Activated CD4-positive, alpha-beta T cell treated with anti-CD3 and anti-CD28 coated beads, Interleukin-2, amount 10 ng/mL, durations not matched to agents 7 days and 5 days (primary cell): ENCODE measurements at regions not wholly inside any gene's neighbourhood (a gene's known extent, or its start where the extent isn't known, plus 50 kb on each side); places are given as distances from the start of the nearest gene placed in this dataset.
"Not testable (repeated sequence)": the region's sequence is repeated elsewhere in the genome, so short reads cannot be mapped to it uniquely, and the experiment has no call there.

ENCODE experiments used
- CTCF ChIA-PET: fragments of 350-600 bp; sonication (Branson Sonifier 250); formaldehyde crosslinking; loops from one replicate; lab custom pipeline; 2021; ENCODE audit warnings: antibody characterized with exemption; lab: Charles Lee
- POLR2A ChIA-PET: fragments of 350-600 bp; sonication (Branson Sonifier 250); formaldehyde crosslinking; loops from one replicate; lab custom pipeline; 2021; ENCODE audit warnings: antibody characterized with exemption; lab: Charles Lee
- DNase-seq: peaks from one replicate; pipeline ENCODE4 v3.0.0-alpha.2; 2020
- H3K27ac Mint-ChIP-seq: one replicate; pipeline ENCODE4 v1.8.0; 2021; ENCODE audit warnings: mild to moderate bottlenecking, moderate library complexity, mixed read lengths
- H3K27me3 Mint-ChIP-seq: one replicate; pipeline ENCODE4 v1.8.0; 2021; ENCODE audit warnings: mixed read lengths
- H3K36me3 Mint-ChIP-seq: one replicate; pipeline ENCODE4 v1.8.0; 2021; ENCODE audit warnings: low read depth, mixed read lengths
- H3K4me1 Mint-ChIP-seq: one replicate; pipeline ENCODE4 v1.8.0; 2021; ENCODE audit warnings: mixed read lengths
- H3K4me3 Mint-ChIP-seq: one replicate; pipeline ENCODE4 v1.8.0; 2021; ENCODE audit warnings: mild to moderate bottlenecking, moderate library complexity, mixed read lengths
- H3K9me3 Mint-ChIP-seq: one replicate; pipeline ENCODE4 v1.8.0; 2021; ENCODE audit warnings: mixed read lengths

DNA sequence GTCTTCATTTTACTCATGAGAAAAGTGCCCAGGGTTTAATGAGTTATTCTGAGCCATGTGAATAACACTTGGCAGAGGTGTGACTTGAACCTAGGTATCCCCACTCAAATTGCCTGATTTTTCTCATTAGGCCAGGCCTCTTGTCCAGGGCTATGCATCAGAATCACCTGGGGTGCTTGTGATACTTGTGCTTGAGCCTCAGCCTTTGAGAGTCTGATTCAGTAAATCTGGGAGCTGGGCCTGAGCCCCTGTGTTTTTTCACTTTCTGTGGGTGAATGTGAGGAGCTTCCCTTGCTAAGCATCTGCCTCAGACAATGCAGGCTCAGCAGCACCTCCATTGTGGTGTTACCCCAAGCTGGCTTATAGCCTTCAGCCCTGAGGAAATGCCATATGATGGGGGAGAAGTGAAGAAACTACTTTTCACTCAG, 127.1 kb downstream of the S1PR1 start:
- ChIA-PET CTCF (interaction anchor here (1.1 to 2.0 kb wide), 5 partner anchors 9 to 54 kb away, joined by 3 to 7 read pairs (median 3); no protein-coding TSS in a partner anchor), POLR2A (no interaction called here)

DNA sequence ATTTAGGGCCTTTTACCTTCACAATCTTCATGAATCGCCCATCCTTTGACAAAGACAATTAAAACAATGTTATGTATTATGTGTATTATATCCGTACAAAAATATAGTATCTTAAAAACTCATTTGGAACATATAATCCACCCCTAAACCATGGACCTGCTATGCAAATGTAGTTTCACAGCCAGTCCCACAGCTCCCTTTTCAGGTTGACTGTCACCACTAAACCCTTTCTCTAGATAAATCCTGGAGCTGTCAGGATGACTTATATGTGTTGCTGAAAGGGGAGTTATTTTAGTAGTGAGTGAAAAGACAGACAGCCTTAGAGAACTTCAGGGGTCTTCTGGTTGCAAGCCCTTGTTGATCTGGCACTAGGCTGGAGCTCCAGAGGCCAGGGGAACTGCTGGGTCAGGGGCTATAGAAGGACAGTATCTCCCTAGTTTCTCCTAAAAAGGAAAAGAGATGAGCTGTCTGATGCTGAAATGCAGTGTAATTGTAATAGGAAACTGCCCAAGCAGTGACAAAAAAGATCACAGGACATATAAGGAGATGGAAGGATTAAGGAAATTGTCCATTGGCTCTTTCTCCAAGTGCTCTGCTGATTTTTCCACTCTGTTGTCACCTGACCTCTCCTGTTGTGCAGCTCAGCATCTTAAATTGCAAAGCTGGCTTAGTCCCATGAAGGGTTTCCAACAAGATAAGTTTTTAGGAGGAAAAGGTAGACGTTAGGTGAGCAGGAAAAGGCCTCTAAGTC, 127.7 kb downstream of the S1PR1 start:
- Mint-ChIP-seq H3K9me3 (no peaks in the 10 kb centered on the region), H3K36me3 (no peaks in the 10 kb centered on the region), H3K4me3 (no peak overlapping the region), H3K27ac (no peak overlapping the region), H3K27me3 (peaks cover 2% of the 10 kb centered on the region), H3K4me1 (no peaks in the 10 kb centered on the region)
- ChIA-PET CTCF (interaction anchor here (1.1 to 2.0 kb wide), 7 partner anchors 9 to 55 kb away, joined by 3 to 7 read pairs (median 3); no protein-coding TSS in a partner anchor), POLR2A (no interaction called here)
- DNase-seq = no peak

More for the DNA sequence above, 127.1 kb downstream of the S1PR1 start:
- Mint-ChIP-seq H3K27ac (no peak overlapping the region), H3K27me3 (peaks cover 2% of the 10 kb centered on the region), H3K4me1 (no peaks in the 10 kb centered on the region), H3K4me3 (no peak overlapping the region), H3K9me3 (no peaks in the 10 kb centered on the region), H3K36me3 (no peaks in the 10 kb centered on the region)
- no peak for DNase-seq

DNA sequence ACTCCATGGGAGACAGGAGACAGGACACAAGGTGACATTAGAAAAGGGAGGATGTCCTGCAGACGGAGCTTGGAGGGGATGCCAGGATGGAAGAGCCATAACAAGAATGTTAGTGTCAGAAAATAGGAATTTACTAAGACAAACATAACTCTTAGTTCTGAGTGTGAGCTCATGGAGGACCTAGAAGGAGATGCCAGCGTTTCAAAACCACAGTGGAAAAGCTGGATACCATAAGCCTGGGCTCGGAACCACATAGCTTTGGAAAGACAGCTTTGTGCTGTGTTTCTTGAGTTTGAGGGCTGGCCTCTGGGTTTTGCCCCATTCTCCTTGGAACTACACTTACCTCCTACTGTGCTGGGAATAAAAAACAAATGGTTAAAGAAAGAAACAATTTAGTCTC, 128.4 kb downstream of the S1PR1 start:
- no peaks in the 10 kb centered on the region for H3K4me1 Mint-ChIP-seq
- no peaks in the 10 kb centered on the region for H3K36me3 Mint-ChIP-seq
- ChIA-PET CTCF (interaction anchor here (1.2 to 2.0 kb wide), 6 partner anchors 10 to 56 kb away, joined by 3 to 7 read pairs (median 4); no protein-coding TSS in a partner anchor), POLR2A (no interaction called here)
- H3K27me3 Mint-ChIP-seq = peaks cover 2% of the 10 kb centered on the region
- H3K4me3 Mint-ChIP-seq = no peak overlapping the region
- H3K27ac Mint-ChIP-seq = no peak overlapping the region
- DNase-seq = no peak
- no peaks in the 10 kb centered on the region for H3K9me3 Mint-ChIP-seq

DNA sequence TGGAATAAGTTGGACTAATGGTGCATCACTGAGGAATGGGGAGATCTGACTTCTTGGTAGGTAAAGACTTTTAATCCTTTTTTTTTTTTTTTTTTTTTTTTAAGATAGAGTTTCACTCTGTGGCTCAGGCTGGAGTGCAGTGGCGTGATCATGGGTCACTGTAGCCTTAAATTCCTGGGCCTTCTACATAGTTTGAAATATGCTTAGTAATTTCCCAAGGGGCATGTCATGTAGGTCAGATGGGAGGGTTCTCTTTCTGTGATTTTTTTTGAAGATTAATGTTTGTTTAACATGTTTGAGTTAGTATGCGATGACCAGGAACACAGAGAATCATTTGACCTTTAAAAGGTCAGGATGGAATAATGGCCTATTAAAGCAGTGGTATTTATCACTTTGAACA, 129.1 kb downstream of the S1PR1 start:
- Mint-ChIP-seq H3K4me1 (peaks cover 4% of the 10 kb centered on the region), H3K36me3 (no peaks in the 10 kb centered on the region), H3K27me3 (peaks cover 2% of the 10 kb centered on the region), H3K27ac (no peak overlapping the region), H3K9me3 (no peaks in the 10 kb centered on the region), H3K4me3 (no peak overlapping the region)
- ChIA-PET POLR2A (no interaction called here), CTCF (interaction anchor here (1.6 to 2.4 kb wide), 3 partner anchors 8 to 57 kb away, joined by 3 to 12 read pairs (median 8); no protein-coding TSS in a partner anchor)
- no peak for DNase-seq

DNA sequence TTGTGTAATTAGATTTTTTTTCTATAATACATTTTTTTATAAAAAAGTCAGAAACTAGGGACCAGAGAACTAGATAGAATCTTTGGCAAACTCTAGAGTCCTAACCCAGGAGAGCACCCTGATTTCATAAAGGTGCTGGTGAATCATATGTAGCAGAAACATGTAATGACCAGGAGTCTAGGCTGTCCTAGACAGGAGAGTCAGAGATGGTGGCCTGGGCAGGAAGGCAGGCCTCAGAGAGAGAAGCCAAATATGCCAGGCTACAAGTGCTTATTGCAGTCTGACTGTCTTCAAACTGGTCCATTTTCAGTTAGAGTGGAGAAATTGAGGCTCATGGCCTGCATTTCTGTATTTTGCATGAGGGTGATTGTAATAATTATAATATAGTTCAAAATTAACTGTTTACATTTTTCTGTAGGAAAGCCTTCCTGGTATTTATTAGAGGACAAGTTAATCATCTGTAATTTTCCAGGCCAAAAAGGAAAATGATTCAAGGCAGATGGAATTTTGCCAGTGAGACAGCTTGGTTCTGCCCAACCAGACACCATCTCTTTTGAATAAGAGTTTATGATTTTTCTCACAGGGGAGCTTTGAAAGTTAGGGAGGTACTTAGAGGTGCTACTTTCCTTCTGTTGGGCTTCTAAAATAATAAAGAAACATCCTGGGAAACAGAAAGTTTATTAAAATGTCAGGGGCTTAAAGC, 129.8 kb downstream of the S1PR1 start:
- H3K27me3 Mint-ChIP-seq = peaks cover 2% of the 10 kb centered on the region
- no peak overlapping the region for H3K4me3 Mint-ChIP-seq
- H3K9me3 Mint-ChIP-seq = no peaks in the 10 kb centered on the region
- ChIA-PET POLR2A (no interaction called here), CTCF (interaction anchor here (0.7 to 2.4 kb wide), 5 partner anchors 9 to 57 kb away, joined by 3 to 12 read pairs (median 4); no protein-coding TSS in a partner anchor)
- no peaks in the 10 kb centered on the region for H3K36me3 Mint-ChIP-seq
- H3K27ac Mint-ChIP-seq = no peak overlapping the region
- H3K4me1 Mint-ChIP-seq = peaks cover 12% of the 10 kb centered on the region
- DNase-seq = no peak

DNA sequence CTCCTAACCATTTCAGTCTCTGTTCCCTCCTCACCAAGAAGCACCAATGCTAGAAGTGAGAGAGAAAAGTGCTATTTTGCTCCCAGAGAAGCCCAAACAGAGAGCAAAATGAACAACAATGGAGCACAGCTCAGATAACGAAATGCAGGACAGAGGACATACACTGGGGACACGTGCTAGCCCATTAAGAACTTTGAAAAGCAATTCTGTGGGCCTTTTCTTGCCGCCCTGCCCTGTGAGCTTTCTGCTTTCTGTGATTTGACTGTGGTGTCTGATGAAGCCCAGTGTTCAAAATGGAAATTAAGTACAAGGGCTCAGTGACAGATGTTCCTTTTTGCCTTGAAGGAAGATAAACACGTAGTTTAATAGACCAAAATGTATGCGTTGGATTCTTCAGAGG, 130.8 kb downstream of the S1PR1 start:
- POLR2A ChIA-PET = no interaction called here
- H3K9me3 Mint-ChIP-seq = peaks cover 1% of the 10 kb centered on the region

DNA sequence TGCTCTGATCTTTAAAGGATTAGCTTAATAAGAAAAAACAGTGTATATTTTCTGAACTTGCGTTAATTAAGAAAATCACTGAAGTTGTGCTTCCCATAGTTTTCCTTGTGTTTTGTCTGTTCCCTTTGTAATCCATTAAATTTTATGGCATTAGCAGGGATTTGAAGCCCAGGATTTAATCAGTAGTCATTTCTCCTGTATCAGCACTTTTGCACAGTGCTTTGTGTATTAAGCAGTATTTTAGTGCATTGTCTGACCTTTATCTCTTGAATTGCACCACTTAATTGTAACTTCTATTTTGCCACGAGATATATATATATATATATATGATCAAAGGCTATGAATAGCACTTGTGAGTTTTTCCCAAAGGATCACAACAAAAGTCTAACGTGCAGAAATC, 133.7 kb downstream of the S1PR1 start:
- POLR2A ChIA-PET = interaction anchor here (0.6 kb wide), 1 partner anchor 61 kb away, joined by 3 read pairs; no protein-coding TSS in a partner anchor

More for the DNA sequence above, 130.8 kb downstream of the S1PR1 start:
- H3K4me3 Mint-ChIP-seq = no peak overlapping the region
- H3K27me3 Mint-ChIP-seq = peaks cover 3% of the 10 kb centered on the region
- H3K4me1 Mint-ChIP-seq = peaks cover 13% of the 10 kb centered on the region
- H3K27ac Mint-ChIP-seq = no peak overlapping the region
- no peaks in the 10 kb centered on the region for H3K36me3 Mint-ChIP-seq
- no peak for DNase-seq
- CTCF ChIA-PET = interaction anchor here (0.7 to 2.4 kb wide), 5 partner anchors 10 to 58 kb away, joined by 3 to 12 read pairs (median 4); no protein-coding TSS in a partner anchor

DNA sequence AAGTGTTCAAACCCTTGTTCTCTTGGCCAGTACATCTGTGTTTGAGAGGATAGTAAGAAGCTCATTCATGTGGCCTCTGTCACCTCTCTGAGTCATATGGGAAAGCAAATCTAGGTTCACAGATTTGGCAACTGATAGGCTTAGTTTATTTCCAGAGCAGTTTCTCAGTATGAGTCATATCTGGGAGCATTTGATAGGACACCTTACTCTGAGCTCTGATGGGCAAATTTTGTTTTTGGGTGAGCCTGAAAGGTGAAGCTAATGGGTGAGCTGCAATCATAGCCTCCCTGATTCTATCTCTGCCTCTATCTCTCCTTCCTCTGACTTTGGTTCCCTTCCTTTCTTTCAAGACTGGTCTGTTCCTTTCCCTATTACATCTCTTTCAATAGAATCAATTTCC, 134.4 kb downstream of the S1PR1 start:
- Mint-ChIP-seq H3K27me3 (peaks cover 13% of the 10 kb centered on the region), H3K9me3 (peaks cover 4% of the 10 kb centered on the region), H3K4me3 (no peak overlapping the region), H3K27ac (no peak overlapping the region), H3K36me3 (no peaks in the 10 kb centered on the region), H3K4me1 (peaks cover 13% of the 10 kb centered on the region)
- DNase-seq = peak; percentile 35
- ChIA-PET CTCF (interaction anchor here (0.5 to 1.9 kb wide), 4 partner anchors 13 to 306 kb away, joined by 4 to 10 read pairs (median 6); no protein-coding TSS in a partner anchor), POLR2A (interaction anchor here (0.6 kb wide), 1 partner anchor 61 kb away, joined by 3 read pairs; no protein-coding TSS in a partner anchor)

More for the DNA sequence above, 133.7 kb downstream of the S1PR1 start:
- Mint-ChIP-seq H3K4me1 (peaks cover 13% of the 10 kb centered on the region), H3K9me3 (peaks cover 4% of the 10 kb centered on the region), H3K27me3 (peaks cover 12% of the 10 kb centered on the region), H3K36me3 (no peaks in the 10 kb centered on the region), H3K27ac (no peak overlapping the region), H3K4me3 (no peak overlapping the region)
- DNase-seq = no peak
- CTCF ChIA-PET = interaction anchor here (0.5 to 1.9 kb wide), 3 partner anchors 12 to 305 kb away, joined by 4 to 10 read pairs (median 7); no protein-coding TSS in a partner anchor

DNA sequence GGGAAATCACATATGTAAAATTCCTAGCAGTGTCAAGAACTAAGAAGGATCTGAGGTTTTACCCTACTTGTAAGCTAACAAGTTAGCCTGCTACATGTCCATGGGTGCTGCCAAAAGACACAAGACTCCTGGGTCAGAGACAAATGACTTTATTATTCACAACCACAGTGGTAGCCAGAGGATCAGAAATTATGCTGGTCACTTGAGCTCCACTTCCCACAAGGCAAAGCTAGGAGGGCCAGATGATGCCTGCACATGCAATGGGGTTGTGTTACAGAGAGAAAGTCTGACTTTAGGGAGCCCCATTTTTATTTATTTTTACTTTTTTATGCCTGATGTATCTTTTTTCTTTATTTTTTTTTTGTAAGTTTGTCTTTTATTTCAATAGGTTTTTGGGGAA, 136.8 kb downstream of the S1PR1 start:
- H3K36me3 Mint-ChIP-seq = no peaks in the 10 kb centered on the region
- H3K9me3 Mint-ChIP-seq = peaks cover 8% of the 10 kb centered on the region
- H3K27me3 Mint-ChIP-seq = peaks cover 12% of the 10 kb centered on the region
- no peak for DNase-seq
- H3K4me1 Mint-ChIP-seq = peaks cover 13% of the 10 kb centered on the region
- no peak overlapping the region for H3K4me3 Mint-ChIP-seq
- H3K27ac Mint-ChIP-seq = no peak overlapping the region
- CTCF ChIA-PET = interaction anchor here (1.0 kb wide), 1 partner anchor 83 kb away, joined by 3 read pairs; no protein-coding TSS in a partner anchor
- POLR2A ChIA-PET = no interaction called here

DNA sequence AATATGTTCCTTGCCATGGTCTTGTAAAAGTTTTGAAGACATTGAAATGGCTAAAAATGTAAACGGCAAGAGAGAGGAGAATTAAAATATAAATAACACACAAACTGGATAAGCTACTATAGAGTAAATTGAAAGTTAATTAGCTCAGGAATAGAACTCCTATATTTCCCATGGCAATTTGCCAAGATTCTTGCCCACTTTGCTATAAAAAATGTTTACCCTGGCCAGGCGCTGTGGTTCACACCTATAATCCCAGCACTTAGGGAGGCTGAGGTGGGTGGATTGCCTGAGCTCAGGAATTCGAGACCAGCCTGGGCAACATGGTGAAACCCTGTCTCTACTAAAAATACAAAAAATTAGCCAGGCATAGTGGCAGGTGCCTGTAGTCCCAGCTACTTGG, 138.6 kb downstream of the S1PR1 start:
- POLR2A ChIA-PET, DNase-seq, H3K36me3 Mint-ChIP-seq, H3K4me3 Mint-ChIP-seq, H3K9me3 Mint-ChIP-seq, H3K27ac Mint-ChIP-seq: not testable (repeated sequence)
- CTCF ChIA-PET = interaction anchor here (0.6 kb wide), 1 partner anchor 291 kb away, joined by 3 read pairs; no protein-coding TSS in a partner anchor
- Mint-ChIP-seq H3K4me1 (peaks cover 29% of the 10 kb centered on the region), H3K27me3 (peaks cover 12% of the 10 kb centered on the region)

DNA sequence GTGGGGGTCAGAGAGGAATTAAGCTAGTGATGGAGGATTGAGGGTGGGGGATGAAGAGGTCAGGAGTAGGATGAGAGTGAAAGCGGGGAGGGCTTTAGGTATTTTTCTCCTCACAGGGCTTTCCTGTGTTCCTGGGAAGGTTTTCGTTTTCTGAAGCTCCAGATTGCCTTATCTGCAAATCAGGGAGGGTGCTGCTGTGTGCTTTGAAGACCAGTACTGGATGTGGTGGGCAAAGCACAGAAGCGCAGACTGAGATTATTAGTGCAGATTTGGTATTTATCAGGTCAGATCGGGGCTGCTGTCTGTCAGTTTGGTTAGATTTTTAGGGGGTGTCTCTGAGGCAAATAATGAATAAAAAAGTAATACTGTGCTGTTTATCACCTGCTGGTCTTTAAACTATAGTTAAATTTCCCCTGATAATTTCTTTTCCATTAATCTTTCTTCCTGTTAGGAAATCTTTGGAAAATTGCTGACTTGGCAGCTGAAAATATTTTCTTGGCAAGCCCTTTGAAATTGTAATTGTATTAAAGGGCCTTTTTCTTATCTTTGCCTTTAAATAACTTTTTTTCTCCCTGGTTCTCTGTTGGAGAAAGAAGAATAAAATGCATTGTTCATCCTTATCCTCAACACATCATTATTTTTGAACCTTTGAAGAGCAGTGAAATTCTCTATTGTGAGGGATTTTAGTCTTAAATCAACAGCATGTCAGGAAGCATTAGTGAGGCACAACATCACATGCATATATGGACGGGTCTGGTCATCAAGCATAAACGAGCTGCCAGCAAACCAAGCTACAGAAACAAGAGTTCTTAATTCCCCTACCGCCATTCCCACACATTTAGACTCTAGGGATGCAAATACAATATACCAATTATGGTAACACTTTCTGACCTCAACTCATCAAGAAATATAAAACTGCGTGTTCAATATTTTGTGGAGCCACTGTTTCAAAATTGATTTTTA, 139.6 kb downstream of the S1PR1 start:
- H3K4me1 Mint-ChIP-seq = peaks cover 24% of the 10 kb centered on the region
- H3K27ac Mint-ChIP-seq = no peak overlapping the region
- ChIA-PET CTCF (no interaction called here), POLR2A (no interaction called here)
- no peak overlapping the region for H3K4me3 Mint-ChIP-seq
- H3K27me3 Mint-ChIP-seq = peaks cover 12% of the 10 kb centered on the region
- peaks cover 8% of the 10 kb centered on the region for H3K9me3 Mint-ChIP-seq
- DNase-seq = no peak
- H3K36me3 Mint-ChIP-seq = no peaks in the 10 kb centered on the region
